Fibroblast of skin of right quadriceps (primary cell): ENCODE measurements at regions not wholly inside any gene's neighbourhood (a gene's known extent, or its start where the extent isn't known, plus 50 kb on each side); places are given as distances from the start of the nearest gene placed in this dataset.
"Not testable (repeated sequence)": the region's sequence is repeated elsewhere in the genome, so short reads cannot be mapped to it uniquely, and the experiment has no call there.

Source experiments
- DNase-seq: peaks from one replicate; pipeline ENCODE4 v3.0.0-alpha.2; 2013

DNA sequence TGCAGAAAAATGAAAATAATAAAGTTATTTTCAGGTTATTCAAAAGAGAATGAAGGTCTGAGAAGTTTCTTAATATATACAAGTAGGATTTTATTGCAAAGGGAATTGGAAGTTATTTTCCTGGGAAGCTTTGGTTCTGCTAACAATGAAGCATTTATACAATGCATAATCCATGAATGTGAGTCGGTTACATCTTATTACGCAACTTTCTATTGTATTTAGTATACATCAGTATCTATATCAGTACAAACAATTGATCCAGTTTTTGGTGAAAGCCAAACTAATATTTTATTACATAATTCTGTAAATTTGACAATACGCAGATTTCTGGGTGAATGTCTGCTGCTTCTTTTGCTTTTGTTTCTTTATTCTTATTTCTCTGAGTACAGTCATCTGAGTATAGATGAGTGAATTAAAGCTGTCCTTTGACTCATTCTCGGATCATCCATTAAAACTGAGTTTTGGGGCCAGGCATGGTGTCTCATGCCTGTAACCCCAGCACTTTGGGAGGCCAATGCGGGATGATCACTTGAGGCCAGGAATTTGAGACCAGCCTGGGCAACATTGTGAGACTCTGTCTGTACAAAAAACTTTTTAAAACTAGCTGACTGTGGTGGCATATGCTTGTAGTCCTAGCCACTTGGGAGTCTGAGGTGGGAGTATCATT is 108.5 kb downstream of the SOCS6 start:
- peak; percentile 54 for DNase-seq

DNA sequence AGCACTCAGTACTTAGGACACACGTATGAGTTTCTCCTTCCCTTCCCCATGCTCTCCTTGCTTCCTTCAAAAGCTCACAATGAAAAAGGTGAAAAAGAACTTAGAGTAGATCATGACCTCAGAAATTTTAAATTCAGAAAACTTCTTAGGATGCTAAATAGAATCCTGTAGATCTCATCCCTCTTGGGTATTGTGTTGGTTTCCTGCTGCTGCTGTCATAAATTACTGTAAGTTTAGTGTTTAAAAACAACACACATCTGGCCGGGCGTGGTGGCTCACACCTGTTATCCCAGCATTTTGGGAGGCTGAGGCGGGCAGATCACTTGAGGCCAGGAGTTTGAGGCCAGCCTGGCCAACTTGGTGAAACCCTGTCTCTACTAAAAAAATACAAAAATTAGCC is 106.9 kb downstream of the SOCS6 start:
- DNase-seq, result not testable (repeated sequence)

DNA sequence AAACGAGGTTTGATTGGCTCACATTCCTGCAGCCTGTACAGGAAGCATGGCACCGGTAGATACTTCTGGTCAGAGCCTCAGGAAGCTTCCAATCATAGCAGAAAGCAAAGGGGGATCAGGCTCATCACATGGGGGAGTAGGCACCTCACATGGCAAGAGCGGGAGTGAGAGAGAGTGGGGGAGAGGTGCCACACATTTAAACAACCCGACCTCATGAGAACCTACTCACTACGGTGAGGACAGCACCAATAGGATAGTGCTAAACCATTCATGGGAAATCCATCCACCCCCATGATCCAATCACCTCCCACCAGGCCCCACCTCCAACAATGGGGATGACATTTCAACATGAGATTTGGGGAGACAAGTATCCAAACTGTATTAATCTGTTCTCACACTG is 105.8 kb downstream of the SOCS6 start:
- no peak for DNase-seq

DNA sequence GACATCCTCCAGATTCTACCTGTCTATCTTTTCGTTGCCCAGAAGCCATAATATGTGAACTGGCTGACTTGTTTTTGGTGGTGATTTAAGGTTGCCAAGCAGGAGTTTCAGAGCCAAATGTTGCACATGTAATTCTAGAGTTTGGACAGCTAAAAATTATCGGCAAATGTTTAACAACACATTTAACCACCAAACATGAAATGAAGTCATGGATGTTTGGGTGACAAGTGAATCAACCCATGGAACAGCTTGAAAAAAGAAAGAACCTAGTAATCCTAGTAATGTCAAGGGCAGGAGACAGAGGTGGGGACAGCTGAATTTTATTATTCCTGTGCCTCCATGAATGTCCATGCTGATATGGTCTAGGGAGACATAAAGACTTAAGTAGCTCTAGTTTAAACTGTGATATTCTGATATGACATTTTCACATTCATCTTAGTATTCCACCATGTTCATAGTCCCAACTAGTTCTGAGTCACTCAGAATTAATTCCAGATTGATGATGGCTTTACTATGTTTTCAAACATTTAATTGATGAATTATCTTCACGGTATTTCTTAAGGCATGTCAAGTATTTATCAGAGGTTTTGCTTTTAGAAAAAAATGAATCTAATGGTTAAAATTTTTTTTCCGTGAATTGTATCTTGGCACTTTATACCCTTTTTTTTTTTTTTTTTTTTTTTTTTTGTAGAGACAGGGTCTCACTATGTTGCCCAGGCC is 101.7 kb downstream of the SOCS6 start:
- peak; percentile 87 for DNase-seq

DNA sequence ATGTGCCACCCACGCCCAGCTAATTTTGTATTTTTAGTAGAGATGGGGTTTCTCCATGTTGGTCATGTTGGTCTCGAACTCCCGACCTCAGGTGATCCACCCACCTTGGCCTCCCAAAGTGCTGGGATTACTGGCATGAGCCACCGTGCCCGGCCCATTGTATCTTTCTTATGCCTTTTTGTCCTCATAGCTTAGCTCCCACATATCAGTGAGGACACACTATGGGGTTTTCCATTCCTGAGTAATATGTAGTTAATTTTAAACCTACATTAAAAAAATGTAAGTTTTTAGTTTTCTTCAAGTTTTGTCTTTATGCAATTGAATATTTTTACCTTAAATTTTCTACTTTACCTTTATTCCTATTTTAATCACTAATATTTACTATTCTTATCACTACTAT is 100.2 kb downstream of the SOCS6 start:
- DNase-seq, result not testable (repeated sequence)

DNA sequence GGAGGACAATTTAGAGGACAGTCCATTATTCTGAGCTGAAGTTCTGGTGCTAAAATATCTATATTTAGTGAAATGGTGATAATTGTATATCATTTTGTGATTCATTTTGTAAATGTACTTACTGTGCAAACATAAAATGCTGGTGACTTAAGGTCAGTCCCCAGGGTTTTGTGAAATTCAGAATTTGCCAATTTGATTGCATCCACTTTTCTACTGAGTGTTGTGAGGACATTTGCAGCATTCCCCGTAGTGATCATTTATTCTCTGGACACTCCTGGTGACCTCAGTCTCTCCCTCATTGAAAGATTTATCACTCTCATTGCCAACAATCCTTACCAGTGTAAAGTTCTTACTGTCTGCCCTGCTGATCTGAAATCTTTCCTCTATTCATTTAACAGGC is 98.2 kb downstream of the SOCS6 start:
- no peak for DNase-seq

DNA sequence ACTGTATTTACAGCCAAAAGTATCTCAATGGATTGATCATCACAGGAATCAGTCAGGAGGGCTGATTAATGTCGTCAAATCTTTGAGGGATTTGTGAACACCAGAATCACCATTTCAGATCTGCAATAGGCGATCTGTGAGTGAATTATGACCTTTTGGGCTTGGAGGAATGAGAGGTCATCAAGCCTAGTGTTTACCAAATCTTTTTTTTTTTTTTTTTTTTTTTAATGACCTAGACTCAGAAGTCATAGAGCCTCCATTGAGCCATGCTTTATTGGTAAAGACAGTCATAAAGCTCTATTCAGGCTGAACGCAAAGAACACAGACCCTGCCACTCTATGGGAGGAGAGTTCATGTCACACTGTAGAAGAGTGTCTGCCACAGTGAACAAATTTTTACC is 97.7 kb downstream of the SOCS6 start:
- no peak for DNase-seq

DNA sequence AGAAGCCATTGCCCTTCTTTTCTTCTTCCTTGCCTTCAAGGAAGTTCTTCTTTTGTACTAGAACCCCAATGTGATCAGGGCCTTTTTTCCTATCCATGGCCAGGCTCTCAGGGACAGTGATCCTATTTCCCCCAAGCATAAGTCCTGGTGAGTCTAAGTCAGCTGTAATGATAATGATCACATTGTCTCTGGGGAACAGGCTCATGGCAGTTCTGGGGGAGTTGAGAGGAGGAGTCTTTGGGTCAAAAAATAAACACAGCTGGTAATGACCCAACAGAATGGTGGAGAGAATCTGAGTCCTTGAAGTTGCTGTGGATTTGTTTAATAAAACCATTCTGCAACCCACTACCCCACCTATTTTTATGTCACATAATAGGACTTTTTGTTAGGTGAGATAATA is 96.6 kb downstream of the SOCS6 start:
- DNase-seq, result peak; percentile 45

DNA sequence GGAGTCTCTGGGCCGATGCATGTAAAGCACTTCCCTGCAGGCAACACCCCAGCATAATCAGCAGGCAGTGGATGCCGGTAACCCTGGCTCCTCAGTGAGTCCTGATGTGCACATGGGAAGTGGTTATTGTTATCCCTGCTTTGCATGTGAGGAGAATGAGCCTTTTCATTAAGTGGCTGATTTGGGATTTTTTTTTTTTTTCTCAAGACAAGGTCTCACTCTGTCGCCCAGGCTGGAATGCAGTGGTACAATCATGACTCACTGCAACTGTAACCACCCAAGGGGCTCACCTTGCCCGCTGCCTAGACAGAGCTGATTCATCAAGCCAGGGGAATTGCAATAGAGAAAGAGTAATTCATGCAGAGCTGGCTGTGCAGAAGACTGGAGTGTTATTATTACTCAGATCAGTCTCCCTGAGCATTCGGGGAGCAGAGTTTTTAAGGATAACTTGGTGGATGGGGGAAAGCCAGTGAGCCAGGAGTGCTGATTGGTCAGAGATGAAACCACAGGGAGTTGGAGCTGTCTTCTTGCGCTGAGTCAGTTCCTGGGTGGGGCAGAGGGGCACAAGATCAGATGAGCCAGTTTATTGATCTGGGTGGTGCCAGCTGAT is 95.4 kb downstream of the SOCS6 start:
- peak; percentile 92 for DNase-seq

DNA sequence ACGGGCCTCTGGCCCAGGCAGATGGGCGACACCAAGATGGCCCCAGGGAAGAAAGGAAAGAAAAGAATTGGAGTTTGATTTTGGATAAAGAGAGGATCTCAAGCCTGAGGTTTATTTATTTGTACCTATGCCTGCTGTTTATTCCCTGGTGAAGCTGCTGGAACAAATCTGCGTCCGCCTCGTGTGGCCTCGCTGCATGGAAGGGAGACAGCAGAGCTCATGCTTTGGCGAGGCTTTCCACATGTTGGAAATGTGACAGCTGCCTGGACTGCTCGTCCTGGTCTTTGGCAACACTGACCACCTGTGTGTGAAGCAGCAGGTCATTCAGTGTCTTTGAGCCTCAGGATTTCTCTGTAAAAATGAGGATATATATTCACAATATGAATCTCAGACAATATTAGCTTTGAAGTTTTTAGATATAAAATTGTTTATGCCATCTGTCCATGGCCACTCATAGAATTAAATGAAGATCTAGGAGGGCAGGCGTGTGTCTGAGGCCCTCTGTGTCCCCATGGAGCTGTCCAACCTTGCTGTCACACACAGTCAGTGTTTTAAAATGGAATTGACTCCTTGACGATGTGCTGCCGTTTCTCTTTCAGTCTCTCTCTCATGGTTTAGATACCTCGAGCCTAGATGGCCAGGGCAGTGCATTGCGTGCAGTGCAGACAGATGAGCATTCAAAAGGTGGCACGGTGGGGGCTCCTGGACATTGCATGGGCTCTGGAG is 94.3 kb downstream of the SOCS6 start:
- DNase-seq, result no peak

DNA sequence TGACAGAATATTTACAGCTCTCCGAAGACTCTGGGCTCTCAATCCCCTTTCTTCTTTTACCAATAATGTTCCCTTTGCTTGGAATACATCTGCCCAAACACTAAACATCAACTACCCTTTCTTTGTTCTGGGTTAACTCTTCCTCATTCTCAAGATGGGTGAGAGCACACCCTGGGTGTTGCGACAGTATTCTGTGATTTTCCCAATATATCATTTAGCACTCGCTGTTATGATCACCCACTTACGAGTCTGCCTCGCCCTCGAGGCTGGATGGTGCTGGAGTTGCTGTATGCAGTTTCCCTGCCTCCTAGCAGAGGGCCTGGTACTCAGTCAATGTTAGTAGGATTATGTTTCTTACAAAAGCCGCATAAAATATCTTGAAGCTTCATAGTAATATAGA is 93.2 kb downstream of the SOCS6 start:
- DNase-seq, result no peak

DNA sequence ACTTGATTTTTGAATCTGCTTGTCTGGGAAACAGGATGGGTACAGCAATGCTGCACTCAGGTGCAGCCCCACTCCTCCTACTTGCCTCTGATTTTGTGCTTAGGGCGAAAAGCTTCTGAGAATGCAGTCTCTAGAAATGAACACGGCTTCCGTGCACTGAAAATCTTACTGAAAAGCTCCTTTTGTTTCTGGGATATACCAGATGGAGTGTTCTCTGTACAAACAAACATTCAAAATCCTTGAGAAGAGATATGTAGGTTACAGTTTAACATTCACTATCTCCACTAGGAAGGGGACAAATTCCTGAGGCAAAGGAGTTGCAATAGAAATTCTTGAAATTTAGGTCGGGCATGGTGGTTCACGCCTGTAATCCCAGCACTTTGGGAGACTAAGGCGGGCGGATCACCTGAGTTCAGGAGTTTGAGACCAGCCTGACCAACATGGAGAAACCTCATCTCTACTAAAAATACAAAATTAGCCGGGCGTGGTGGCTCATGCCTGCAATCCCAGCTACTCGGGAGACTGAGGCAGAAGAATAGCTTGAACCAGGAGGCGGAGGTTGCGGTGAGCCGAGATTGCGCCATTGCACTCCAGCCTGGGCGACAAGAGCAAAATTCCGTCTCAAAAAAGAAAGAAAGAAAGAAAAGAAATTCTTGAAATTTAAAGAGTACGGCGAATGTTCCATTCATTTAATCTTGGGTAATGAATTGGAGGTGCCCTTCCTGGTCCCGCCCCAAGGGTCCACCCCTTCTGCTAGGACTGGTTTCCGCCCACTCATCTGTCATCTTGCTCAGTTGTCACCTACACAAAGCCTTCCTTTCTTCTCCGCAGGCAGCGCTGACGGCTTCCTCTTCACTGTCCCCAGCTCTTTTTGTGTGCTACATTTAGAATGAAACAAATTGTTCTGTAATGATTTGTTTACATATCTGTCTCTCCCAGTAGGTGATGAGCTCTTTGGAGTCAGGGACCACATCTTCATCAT is 92.4 kb downstream of the SOCS6 start:
- DNase-seq, result no peak
